Hepatic stellate cell (primary cell): ENCODE measurements at regions not wholly inside any gene's neighbourhood (a gene's known extent, or its start where the extent isn't known, plus 50 kb on each side); places are given as distances from the start of the nearest gene placed in this dataset.

ENCODE experiments used
- DNase-seq: peaks from one replicate; pipeline ENCODE4 v3.0.0; 2011; ENCODE audit warnings: low spot score

GRCh38 chr13:97797553-97797952 is 155.9 kb upstream of the IPO5 start:
- DNase-seq: no peak

DNA sequence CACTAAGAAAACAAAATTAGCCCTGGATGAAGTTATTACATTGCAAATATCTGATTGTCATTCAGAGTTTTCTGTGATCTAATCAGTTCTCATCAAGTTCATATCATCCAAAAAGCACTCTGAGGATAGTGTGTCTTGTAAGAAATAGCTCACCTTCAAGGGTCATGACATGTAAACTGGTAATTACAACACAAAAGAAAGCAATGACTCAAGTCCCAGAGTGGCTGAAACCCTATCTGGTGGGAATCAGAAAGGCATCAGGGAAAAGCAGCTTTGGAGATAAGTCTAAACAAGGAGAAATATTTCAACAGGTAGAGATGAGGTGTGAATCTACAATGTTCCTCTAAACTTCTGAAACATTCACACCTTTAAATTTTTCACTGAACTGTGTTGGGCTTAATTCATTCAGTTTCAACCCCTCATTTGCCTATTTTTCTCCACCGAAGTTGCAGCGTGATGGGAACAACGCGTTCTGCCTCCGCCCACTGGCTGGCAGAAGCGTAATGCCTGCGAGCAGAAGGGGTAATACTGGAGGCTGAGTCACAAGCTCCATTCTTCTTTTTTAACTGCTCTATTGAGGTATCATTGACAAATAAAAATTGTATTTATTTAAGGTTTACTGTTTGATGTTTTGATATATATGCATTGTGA is 155.2 kb upstream of the IPO5 start:
- DNase-seq: no peak

GRCh38 chr13:97798836-97799235 is 154.6 kb upstream of the IPO5 start:
- no peak for DNase-seq

DNA sequence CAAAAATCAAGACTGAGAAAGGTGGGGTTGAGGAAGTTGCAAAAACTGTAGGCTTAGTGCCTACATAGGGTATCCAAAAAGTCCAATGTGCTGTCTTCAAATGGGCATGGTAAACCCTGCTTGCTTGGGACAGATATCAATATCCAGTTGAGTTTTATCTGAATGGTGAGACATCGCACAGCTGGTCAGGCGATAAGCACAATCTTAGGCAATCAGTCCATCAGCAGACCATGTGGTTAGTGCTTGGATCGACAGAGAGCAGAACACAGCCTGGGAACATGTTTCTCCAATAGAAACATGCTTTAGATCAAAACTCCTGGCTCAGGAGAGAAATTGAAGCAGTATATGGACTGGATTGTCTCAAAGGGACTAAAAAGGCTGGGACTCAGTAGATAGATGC is 151.3 kb upstream of the IPO5 start:
- no peak for DNase-seq

GRCh38 chr13:97809576-97809975 is 143.9 kb upstream of the IPO5 start:
- DNase-seq: no peak

GRCh38 chr13:97810152-97810551 is 143.3 kb upstream of the IPO5 start:
- DNase-seq: peak; percentile 3

DNA sequence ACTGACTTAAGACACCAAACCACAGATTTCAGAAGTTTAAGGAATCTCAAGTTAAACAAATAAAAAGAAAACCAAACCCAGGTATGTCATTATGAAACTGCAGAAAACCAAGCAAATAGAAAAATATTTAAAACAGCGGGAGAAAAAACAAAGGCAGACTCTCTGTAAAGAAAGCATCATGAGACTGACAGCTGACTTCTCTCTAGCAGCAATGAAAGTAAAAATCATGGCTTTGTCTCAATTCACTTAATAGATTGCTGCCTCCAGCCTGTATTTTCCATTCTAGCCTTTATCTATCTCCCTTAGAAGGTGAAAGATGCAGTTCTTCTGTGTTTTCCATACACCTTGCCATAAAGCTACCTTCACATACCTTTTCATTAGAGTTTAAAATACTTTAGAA is 131.1 kb upstream of the IPO5 start:
- DNase-seq: no peak

- no peak for DNase-seq
These were observed 127.0 kb upstream of the IPO5 start for GRCh38 chr13:97826421-97827012.

DNA sequence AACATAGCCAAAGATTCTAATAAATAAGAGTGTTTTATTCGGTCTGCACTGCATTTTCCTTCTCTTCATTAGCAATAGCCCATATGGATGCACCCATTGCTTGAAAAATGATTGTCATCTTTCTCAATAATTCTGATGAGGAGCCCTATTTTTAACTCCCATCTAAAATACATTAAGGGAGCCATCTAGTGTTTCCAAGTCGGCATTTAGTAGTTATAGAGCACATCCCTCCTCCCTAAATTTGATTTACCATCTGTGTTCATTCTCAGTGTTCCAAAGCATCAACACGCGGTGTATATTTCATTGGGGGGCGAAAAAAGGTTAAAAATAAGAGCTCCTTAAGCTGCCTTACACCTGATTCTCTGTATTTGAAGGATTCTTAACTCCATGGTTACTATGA is 119.2 kb upstream of the IPO5 start:
- DNase-seq: peak; percentile 4

GRCh38 chr13:97843189-97843588 is 110.3 kb upstream of the IPO5 start:
- DNase-seq: no peak

- DNase-seq: no peak
These were observed 109.3 kb upstream of the IPO5 start for GRCh38 chr13:97844151-97844550.

- no peak for DNase-seq
These were observed 104.6 kb upstream of the IPO5 start for GRCh38 chr13:97848886-97849285.

DNA sequence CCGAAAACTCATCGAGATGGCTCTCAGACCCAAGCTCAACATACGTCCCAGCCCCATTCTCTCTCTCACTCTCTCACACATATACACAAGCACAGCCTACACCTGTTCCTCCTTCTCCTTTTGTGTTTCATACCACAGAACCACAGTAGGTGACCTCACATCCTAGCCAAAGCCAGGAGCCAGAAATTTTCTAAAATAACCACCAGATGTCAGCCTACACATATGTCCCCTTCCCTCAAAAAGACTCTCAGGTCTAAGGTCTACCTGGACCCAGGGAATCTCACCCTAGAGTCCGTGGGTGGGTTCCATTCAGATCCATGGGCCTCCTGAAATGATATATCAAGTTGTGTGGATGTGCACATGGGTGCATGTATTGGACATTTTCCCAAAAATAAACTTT is 104.2 kb upstream of the IPO5 start:
- peak; percentile 9 for DNase-seq

GRCh38 chr13:97851269-97851668 is 102.2 kb upstream of the IPO5 start:
- no peak for DNase-seq

GRCh38 chr13:97852181-97852874 is 101.1 kb upstream of the IPO5 start:
- DNase-seq: no peak

GRCh38 chr13:97853550-97853949 is 99.9 kb upstream of the IPO5 start:
- peak; percentile 39 for DNase-seq

GRCh38 chr13:97855570-97856303 is 97.7 kb upstream of the IPO5 start:
- peak; percentile 55 for DNase-seq

DNA sequence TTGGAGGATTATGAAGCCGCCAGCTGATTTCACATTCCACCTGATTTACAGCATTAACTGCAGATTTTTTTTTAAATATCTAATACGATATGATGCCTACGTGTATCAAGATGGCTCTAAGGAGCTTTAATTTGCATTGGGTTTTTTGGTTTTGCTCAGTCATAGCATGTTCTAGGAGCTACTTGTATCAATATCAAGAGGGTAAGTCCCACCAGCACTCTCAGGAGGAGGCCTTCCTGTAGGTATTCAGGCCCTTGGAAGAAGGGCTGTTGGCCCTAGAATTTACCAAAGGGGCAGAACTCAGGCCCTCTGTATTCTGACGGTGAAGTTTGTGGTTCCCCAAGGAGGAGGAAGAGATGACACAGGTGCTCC is 97.2 kb upstream of the IPO5 start:
- DNase-seq: no peak

- DNase-seq: no peak
These were observed 95.3 kb upstream of the IPO5 start for GRCh38 chr13:97858161-97858560.

DNA sequence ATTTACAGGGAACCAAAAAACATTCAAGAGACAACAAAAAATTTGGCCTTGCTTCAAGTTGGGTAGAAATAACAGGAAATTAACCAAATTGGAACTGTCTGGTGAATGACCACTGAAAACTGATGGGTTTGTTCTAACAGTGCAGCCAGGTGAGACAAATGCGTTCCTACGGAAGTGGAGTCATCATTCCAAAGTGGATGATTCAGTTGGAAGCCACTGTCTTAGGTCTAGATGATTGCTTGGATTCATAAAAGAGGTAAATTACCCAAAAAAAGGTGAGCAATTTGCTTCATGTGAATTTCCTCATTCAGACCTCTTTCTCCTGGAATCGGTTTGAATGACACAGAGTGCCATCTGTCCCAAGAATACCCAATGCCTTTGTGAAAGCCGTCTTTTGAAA is 87.1 kb upstream of the IPO5 start:
- no peak for DNase-seq

GRCh38 chr13:97866751-97867150 is 86.7 kb upstream of the IPO5 start:
- DNase-seq: no peak

- no peak for DNase-seq
These were observed 80.1 kb upstream of the IPO5 start for GRCh38 chr13:97873398-97873797.

GRCh38 chr13:97875218-97875617 is 78.3 kb upstream of the IPO5 start:
- DNase-seq: no peak
